Fibroblast of skin of left quadriceps (primary cell): ENCODE measurements at regions not wholly inside any gene's neighbourhood (a gene's known extent, or its start where the extent isn't known, plus 50 kb on each side); places are given as distances from the start of the nearest gene placed in this dataset.
"Not testable (repeated sequence)": the region's sequence is repeated elsewhere in the genome, so short reads cannot be mapped to it uniquely, and the experiment has no call there.

ENCODE experiments used
- DNase-seq, 2 experiments: peaks; one replicate each; pipeline ENCODE4 v3.0.0-alpha.2; 2013; ENCODE audit warnings: low read depth in 2 of 2

GRCh38 chr1:91207691-91208090, 185.9 kb upstream of the ZNF644 start:
- not testable (repeated sequence) for DNase-seq

GRCh38 chr1:91204150-91204549, 182.3 kb upstream of the ZNF644 start:
- DNase-seq = not testable (repeated sequence)

- no peak for DNase-seq
These were observed 179.9 kb upstream of the ZNF644 start for GRCh38 chr1:91201694-91202093.

GRCh38 chr1:91201176-91201575, 179.3 kb upstream of the ZNF644 start:
- DNase-seq = no peak

GRCh38 chr1:91200675-91201074, 178.8 kb upstream of the ZNF644 start:
- DNase-seq = no peak

- DNase-seq = no peak
These were observed 178.2 kb upstream of the ZNF644 start for GRCh38 chr1:91199988-91200387.

- no peak for DNase-seq
These were observed 169.2 kb upstream of the ZNF644 start for GRCh38 chr1:91190996-91191395.

- no peak for DNase-seq
These were observed 167.3 kb upstream of the ZNF644 start for GRCh38 chr1:91189096-91189495.

- not testable (repeated sequence) for DNase-seq
These were observed 161.0 kb upstream of the ZNF644 start for GRCh38 chr1:91182807-91183206.

GRCh38 chr1:91176250-91176649, 154.4 kb upstream of the ZNF644 start:
- no peak for DNase-seq

- DNase-seq = no peak
These were observed 152.9 kb upstream of the ZNF644 start for GRCh38 chr1:91174734-91175133.

GRCh38 chr1:91173346-91173890, 151.6 kb upstream of the ZNF644 start:
- DNase-seq = peak; percentile 47 to 51

GRCh38 chr1:91172541-91172940, 150.7 kb upstream of the ZNF644 start:
- no peak for DNase-seq

GRCh38 chr1:91171898-91172297, 150.1 kb upstream of the ZNF644 start:
- peak; percentile 63 to 64 for DNase-seq

GRCh38 chr1:91170571-91170970, 148.7 kb upstream of the ZNF644 start:
- no peak for DNase-seq

- peak in 1 of 2 experiments; percentile 23 for DNase-seq
These were observed 144.4 kb upstream of the ZNF644 start for GRCh38 chr1:91166106-91166712.

- DNase-seq = peak in 1 of 2 experiments; percentile 12
These were observed 143.3 kb upstream of the ZNF644 start for GRCh38 chr1:91165033-91165654.

GRCh38 chr1:91162613-91163012, 140.8 kb upstream of the ZNF644 start:
- no peak for DNase-seq

GRCh38 chr1:91161749-91162148, 139.9 kb upstream of the ZNF644 start:
- DNase-seq = no peak

GRCh38 chr1:91161166-91161565, 139.3 kb upstream of the ZNF644 start:
- no peak for DNase-seq

GRCh38 chr1:91160363-91161075, 138.7 kb upstream of the ZNF644 start:
- no peak for DNase-seq

- DNase-seq = no peak
These were observed 131.5 kb upstream of the ZNF644 start for GRCh38 chr1:91153341-91153740.

- DNase-seq = no peak
These were observed 130.5 kb upstream of the ZNF644 start for GRCh38 chr1:91152331-91152730.
